Vagina (tissue), 2 donors: ENCODE measurements at regions not wholly inside any gene's neighbourhood (a gene's known extent, or its start where the extent isn't known, plus 50 kb on each side); places are given as distances from the start of the nearest gene placed in this dataset.

Source experiments
- CTCF ChIP-seq, 3 experiments: fragments of 450-650 bp in 2 of 3; fragments of 200-600 bp in 1 of 3; sonication (generic) in 1 of 3; IDR thresholded peaks; one replicate each; pipeline ENCODE4 v1.5.1; 2017 to 2019; ENCODE audit warnings: antibody characterized with exemption in 3 of 3, mild to moderate bottlenecking in 2 of 3, moderate library complexity in 2 of 3
- POLR2A ChIP-seq, 2 donors: fragments of 450-650 bp; IDR thresholded peaks; one replicate each; pipeline ENCODE4 v1.6.1; 2017; ENCODE audit warnings: antibody characterized with exemption in 2 of 2, mild to moderate bottlenecking in 2 of 2, moderate library complexity in 2 of 2

GRCh38 chr6:23277521-23278179 is 708.3 kb downstream of the HDGFL1 start:
- TF ChIP-seq CTCF (IDR thresholded peaks at IDR 0.05) (no peak), POLR2A (IDR thresholded peaks at IDR 0.05) (no peak)
